ENCODE measurements at regions not wholly inside any gene's neighbourhood (a gene's known extent, or its start where the extent isn't known, plus 50 kb on each side); places are given as distances from the start of the nearest gene placed in this dataset.

GRCh38 chr18:47628893-47629292 lies 301.6 kb downstream of the SMAD2 start:
- TF ChIP-seq CTCF (conservative IDR thresholded peaks at IDR 0.05; ENCODE audit: low read depth, low read length) (no peak), ELK1 (IDR thresholded peaks at IDR 0.05; ENCODE audit: borderline replicate concordance, low read depth, low read length) (no peak), FOS (IDR thresholded peaks at IDR 0.05; ENCODE audit: low read depth, low read length) (no peak), CEBPB (IDR thresholded peaks at IDR 0.05; ENCODE audit: low read depth, low read length) (no peak), POLR2A (IDR thresholded peaks at IDR 0.05; ENCODE audit: low read depth, low read length) (no peak), SMC3 (IDR thresholded peaks at IDR 0.05; ENCODE audit: low read depth, low read length) (no peak), RCOR1 (IDR thresholded peaks at IDR 0.05; ENCODE audit: insufficient replicate concordance, low read length) (no peak), BHLHE40 (IDR thresholded peaks at IDR 0.05; ENCODE audit: low read depth, low read length) (no peak), NFE2L2 (IDR thresholded peaks at IDR 0.05; ENCODE audit: low read depth, low read length) (no peak), RAD21 (IDR thresholded peaks at IDR 0.05; ENCODE audit: low read length) (no peak), CHD1 (IDR thresholded peaks at IDR 0.05; ENCODE audit: low read depth, low read length) (no peak), USF2 (IDR thresholded peaks at IDR 0.05; ENCODE audit: low read depth, low read length) (no peak), RFX5 (IDR thresholded peaks at IDR 0.05; ENCODE audit: low read depth, low read length) (no peak), MAFK (IDR thresholded peaks at IDR 0.05; ENCODE audit: low read depth, low read length) (no peak)
